IMR-90 (cell line): ENCODE measurements at regions not wholly inside any gene's neighbourhood (a gene's known extent, or its start where the extent isn't known, plus 50 kb on each side); places are given as distances from the start of the nearest gene placed in this dataset.

Experiments
- ATAC-seq: fragments of 200-7000 bp; cut with Tn5 transposase; 2 replicates; pipeline ENCODE4 v1.9.1; 2020; ENCODE audit warnings: low read depth, mild to moderate bottlenecking, moderate library complexity
- BruUV-seq: library from RNA; stranded (reverse); fragments of 400-500 nt; replicated peaks from 2 replicates; lab custom pipeline; 2021; lab: Mats Ljungman, UMichigan
- CTCF ChIA-PET: fragments of 300-600 bp; formaldehyde crosslinking; extraction: SDS; loops from one replicate; lab custom pipeline; 2021; ENCODE audit warnings: antibody characterized with exemption; lab: Yijun Ruan, JAX
- POLR2A ChIA-PET: fragments of 300-600 bp; sonication (Branson Sonifier 250); formaldehyde crosslinking; loops from one replicate; lab custom pipeline; 2022; ENCODE audit warnings: antibody characterized with exemption; ENCODE audit not compliant: unreplicated experiment; lab: Charles Lee
- DNase-seq: peaks from one replicate; pipeline ENCODE4 v3.0.0; 2013
- H2AFZ ChIP-seq: replicated peaks from 2 replicates; pipeline ENCODE3; 2013; ENCODE audit warnings: low read length, mild to moderate bottlenecking; ENCODE audit not compliant: poor library complexity
- H2AK5ac ChIP-seq: 2 replicates; pipeline ENCODE4 v1.6.1; 2013; ENCODE audit warnings: low read depth, low read length, inconsistent platforms
- H2AK9ac ChIP-seq: replicated peaks from 2 replicates; pipeline ENCODE3; 2013; ENCODE audit warnings: mild to moderate bottlenecking, low read depth, low read length, moderate library complexity; ENCODE audit not compliant: poor library complexity
- H2BK120ac ChIP-seq: 2 replicates; pipeline ENCODE4 v1.6.1; 2013; ENCODE audit warnings: low read depth, low read length, inconsistent platforms
- H2BK15ac ChIP-seq: 3 replicates; pipeline ENCODE4 v1.6.1; 2013; ENCODE audit warnings: low read depth, low read length, inconsistent platforms
- H2BK20ac ChIP-seq: 2 replicates; pipeline ENCODE4 v1.6.1; 2013; ENCODE audit warnings: low read depth, mild to moderate bottlenecking, inconsistent platforms, low read length, moderate library complexity
- H2BK5ac ChIP-seq: 2 replicates; pipeline ENCODE4 v1.6.1; 2013; ENCODE audit warnings: mild to moderate bottlenecking, low read depth, low read length, inconsistent platforms; ENCODE audit not compliant: poor library complexity, severe bottlenecking
- H3K14ac ChIP-seq: replicated peaks from 2 replicates; pipeline ENCODE4 v1.6.1; 2013; ENCODE audit warnings: low read depth, low read length, inconsistent platforms
- H3K18ac ChIP-seq: 2 replicates; pipeline ENCODE4 v1.6.1; 2013; ENCODE audit warnings: low read depth, low read length, control low read depth
- H3K23ac ChIP-seq: 2 replicates; pipeline ENCODE4 v1.6.1; 2013; ENCODE audit warnings: low read depth, low read length, inconsistent platforms
- H3K27ac ChIP-seq: 2 replicates; pipeline ENCODE4 v1.5.1; 2013; ENCODE audit warnings: mild to moderate bottlenecking, control low read depth, low read length; ENCODE audit not compliant: insufficient read depth
- H3K27me3 ChIP-seq: 2 replicates; pipeline ENCODE4 v1.6.1; 2013; ENCODE audit warnings: low read length; ENCODE audit not compliant: control insufficient read depth, insufficient read depth
- H3K36me3 ChIP-seq: 2 replicates; pipeline ENCODE4 v1.6.1; 2013; ENCODE audit warnings: low read length, mixed read lengths; ENCODE audit not compliant: control insufficient read depth, insufficient read depth
- H3K4ac ChIP-seq: 2 replicates; pipeline ENCODE4 v1.6.1; 2013; ENCODE audit warnings: low read depth, low read length, inconsistent platforms
- H3K4me1 ChIP-seq: 2 replicates; pipeline ENCODE4 v1.6.1; 2013; ENCODE audit warnings: low read length, mixed read lengths; ENCODE audit not compliant: control insufficient read depth, insufficient read depth
- H3K4me2 ChIP-seq: 2 replicates; pipeline ENCODE4 v1.6.1; 2013; ENCODE audit warnings: low read depth, mild to moderate bottlenecking, control low read depth, low read length, moderate library complexity
- H3K4me3 ChIP-seq: 2 replicates; pipeline ENCODE4 v1.5.1; 2013; ENCODE audit warnings: low read depth, mild to moderate bottlenecking, control low read depth, low read length, moderate library complexity; ENCODE audit not compliant: insufficient read depth
- H3K56ac ChIP-seq: 2 replicates; pipeline ENCODE4 v1.6.1; 2013; ENCODE audit warnings: low read length, inconsistent platforms; ENCODE audit not compliant: insufficient read depth; ENCODE audit errors: extremely low read depth
- H3K79me1 ChIP-seq, 2 experiments: 2 replicates each; pipeline ENCODE4 v1.6.1; 2013; ENCODE audit warnings: low read length in 2 of 2, inconsistent platforms in 1 of 2, low read depth in 1 of 2
- H3K9ac ChIP-seq: 2 replicates; pipeline ENCODE4 v1.6.1; 2013; ENCODE audit warnings: low read depth, low read length, control low read depth
- H3K9me1 ChIP-seq: 2 replicates; pipeline ENCODE4 v1.6.1; 2013; ENCODE audit warnings: low read length, inconsistent platforms; ENCODE audit not compliant: insufficient read depth
- H3K9me3 ChIP-seq: 2 replicates; pipeline ENCODE4 v1.6.1; 2013; ENCODE audit warnings: low read length; ENCODE audit not compliant: control insufficient read depth, insufficient read depth
- H4K20me1 ChIP-seq: 2 replicates; pipeline ENCODE4 v1.6.1; 2013; ENCODE audit warnings: low read length, inconsistent platforms; ENCODE audit not compliant: insufficient read depth
- H4K5ac ChIP-seq: 2 replicates; pipeline ENCODE4 v1.6.1; 2013; ENCODE audit warnings: mild to moderate bottlenecking, low read depth, low read length, control low read depth
- H4K8ac ChIP-seq, 2 experiments: 2 replicates each; pipeline ENCODE4 v1.6.1; 2013; ENCODE audit warnings: low read depth in 2 of 2, low read length in 2 of 2, control low read depth in 1 of 2, inconsistent platforms in 1 of 2
- H4K91ac ChIP-seq: 2 replicates; pipeline ENCODE4 v1.6.1; 2013; ENCODE audit warnings: low read depth, low read length, inconsistent platforms; ENCODE audit not compliant: insufficient read depth
- SMC3 ChIP-seq: fragments of 150-350 bp; IDR thresholded peaks from 2 replicates; pipeline ENCODE4 v1.6.1; 2016; ENCODE audit warnings: low read depth, mild to moderate bottlenecking, antibody characterized with exemption, low read length, moderate library complexity
- WGBS, 2 experiments: methylation state at CpG; one replicate each; pipeline versions ENCODE4 v1.1.5 to v1.1.7; 2013; ENCODE audit warnings: missing lambda C conversion rate in 2 of 2; ENCODE audit not compliant: insufficient read length in 1 of 2; ENCODE audit errors: extremely low coverage in 2 of 2; 5-methylcytosine and 5-hydroxymethylcytosine counted together
- dilution Hi-C: fragments of 300-500 bp; cut with HindIII; formaldehyde crosslinking; loops from one replicate; pipeline ENCODE4 v1.14.3; 2018; ENCODE audit warnings: low sequenced_read_pairs; ENCODE audit not compliant: unreplicated experiment
- in situ Hi-C: fragments of 300-500 bp; cut with MboI; formaldehyde crosslinking; loops from 3 replicates; pipeline ENCODE4 v1.14.3; 2019; ENCODE audit warnings: low sequenced_read_pairs, inconsistent platforms, mixed read lengths
- intact Hi-C: fragments of 100-400 bp; cut with micrococcal nuclease; formaldehyde crosslinking; loops from 2 replicates; pipeline ENCODE4 v1.10.0; 2022

DNA sequence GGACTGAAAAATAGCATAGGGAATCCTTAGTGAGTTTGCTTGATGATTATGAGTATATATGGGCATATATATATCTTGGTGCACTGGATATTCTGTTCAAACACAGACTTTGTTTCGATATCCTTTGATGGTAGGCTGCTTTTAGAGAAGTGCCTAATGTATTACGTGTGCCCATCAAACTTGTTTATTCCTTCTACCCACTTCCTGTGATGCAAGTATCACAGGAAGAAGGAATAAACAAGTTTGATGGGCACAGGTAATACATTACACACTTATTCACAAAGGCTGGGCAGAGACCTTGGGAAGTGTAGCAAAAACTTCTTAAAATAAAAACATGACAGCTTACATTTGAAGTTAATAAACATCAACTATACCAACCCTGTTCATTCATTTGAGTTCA, 364.2 kb downstream of the CHSY3 start:
- no TSS peak for BruUV-seq

More for the DNA sequence above, 364.2 kb downstream of the CHSY3 start:
- Histone ChIP-seq H4K91ac (no peak overlapping the region), H3K79me1 (no peaks in the 10 kb centered on the region), H3K14ac (no peak overlapping the region), H2AK5ac (no peak overlapping the region), H2AFZ (no peak overlapping the region), H3K18ac (no peak overlapping the region), H2BK15ac (no peak overlapping the region), H3K4me3 (no peak overlapping the region), H3K27me3 (no peaks in the 10 kb centered on the region), H3K9me3 (no peaks in the 10 kb centered on the region), H2BK20ac (no peak overlapping the region), H3K9me1 (no peaks in the 10 kb centered on the region), H2BK120ac (no peak overlapping the region), H4K8ac (no peak overlapping the region), H2BK5ac (no peak overlapping the region), H3K56ac (no peak overlapping the region), H3K36me3 (no peaks in the 10 kb centered on the region), H2AK9ac (no peak overlapping the region), H3K4me1 (no peaks in the 10 kb centered on the region), H3K27ac (no peak overlapping the region), H3K4ac (no peak overlapping the region), H3K23ac (no peak overlapping the region), H4K20me1 (no peaks in the 10 kb centered on the region), H4K5ac (no peak overlapping the region), H3K9ac (no peak overlapping the region), H3K4me2 (no peak overlapping the region)
- in situ Hi-C loops = no loop called here
- no peak for TF ChIP-seq SMC3
- CTCF ChIA-PET = no interaction called here
- intact Hi-C loops = no loop called here
- ATAC-seq (no peak), DNase-seq (no peak)
- WGBS, 2 experiments = no CpG with 5 or more reads among the region's 2 CpGs
- dilution Hi-C loops = no loop called here
- POLR2A ChIA-PET = no interaction called here
